Testis (tissue), 2 donors: ENCODE measurements at regions not wholly inside any gene's neighbourhood (a gene's known extent, or its start where the extent isn't known, plus 50 kb on each side); places are given as distances from the start of the nearest gene placed in this dataset.

Experiments used
- CTCF ChIP-seq, 3 experiments: fragments of 450-650 bp in 2 of 3; fragments of 200-600 bp in 1 of 3; sonication (generic) in 1 of 3; IDR thresholded peaks; one replicate each; pipeline ENCODE4 v1.5.1; 2016 to 2019; ENCODE audit warnings: antibody characterized with exemption in 3 of 3, mild to moderate bottlenecking in 2 of 3, moderate library complexity in 1 of 3
- POLR2A ChIP-seq: fragments of 450-650 bp; IDR thresholded peaks from one replicate; pipeline ENCODE4 v1.6.1; 2017; ENCODE audit warnings: antibody characterized with exemption, mild to moderate bottlenecking, moderate library complexity

- TF ChIP-seq CTCF (IDR thresholded peaks at IDR 0.05): no peak
- no peak for TF ChIP-seq POLR2A
Measured at GRCh38 chr6:114541794-114542193, 199.0 kb upstream of the HS3ST5 start.
